HG03354 (cell line): ENCODE measurements at regions not wholly inside any gene's neighbourhood (a gene's known extent, or its start where the extent isn't known, plus 50 kb on each side); places are given as distances from the start of the nearest gene placed in this dataset.

Source experiments
- ATAC-seq: cut with Tn5 transposase; IDR thresholded peaks from one replicate; pipeline ENCODE4 v1.9.1; 2021; ENCODE audit warnings: mild to moderate bottlenecking; ENCODE audit not compliant: unreplicated experiment, poor library complexity, severe bottlenecking

DNA sequence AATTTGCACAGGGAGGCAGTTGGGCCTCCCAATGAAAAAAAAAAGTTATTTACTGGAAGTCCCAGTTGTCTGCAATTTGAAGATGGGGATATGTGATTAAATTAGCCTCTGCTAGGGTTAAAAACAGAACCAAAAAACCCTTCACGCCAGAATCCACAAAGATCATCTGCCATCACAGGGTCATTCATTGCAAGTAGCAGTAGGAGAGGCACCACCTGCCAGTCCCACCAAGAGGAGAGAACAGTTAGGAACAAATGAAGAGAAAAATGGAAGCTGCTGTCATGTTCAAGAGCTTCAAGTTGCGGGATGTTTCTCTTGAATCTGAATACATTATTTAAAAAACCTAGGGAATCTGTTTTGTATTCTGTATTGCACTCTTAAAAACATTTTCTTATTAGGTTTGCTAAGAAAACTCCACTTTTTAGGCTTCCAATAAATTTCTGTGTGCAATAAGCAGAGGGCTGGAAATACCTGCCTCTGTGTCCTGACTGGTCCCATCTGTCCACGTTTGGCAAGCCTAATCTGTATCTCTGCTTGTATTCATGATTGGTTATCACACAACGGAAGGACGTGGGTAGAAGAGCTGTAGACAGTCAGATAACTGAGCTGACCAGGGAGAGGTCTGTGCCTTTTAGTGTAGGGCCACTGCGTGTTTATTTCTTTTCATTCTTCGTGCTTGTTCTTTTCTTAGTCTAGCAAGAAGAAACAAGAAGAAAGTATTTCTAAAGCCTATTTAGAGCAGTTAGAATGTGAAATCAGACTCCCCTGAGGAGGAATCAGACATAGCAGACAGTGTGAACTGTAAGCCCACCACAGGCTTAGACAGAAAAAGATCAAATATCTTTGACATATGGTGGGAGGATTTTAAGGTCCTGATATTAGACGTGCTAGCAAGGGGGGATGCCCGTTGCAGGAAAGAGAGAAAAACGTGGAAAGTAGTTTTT, 630.6 kb upstream of the SEMA6A start:
- ATAC-seq: no peak

DNA sequence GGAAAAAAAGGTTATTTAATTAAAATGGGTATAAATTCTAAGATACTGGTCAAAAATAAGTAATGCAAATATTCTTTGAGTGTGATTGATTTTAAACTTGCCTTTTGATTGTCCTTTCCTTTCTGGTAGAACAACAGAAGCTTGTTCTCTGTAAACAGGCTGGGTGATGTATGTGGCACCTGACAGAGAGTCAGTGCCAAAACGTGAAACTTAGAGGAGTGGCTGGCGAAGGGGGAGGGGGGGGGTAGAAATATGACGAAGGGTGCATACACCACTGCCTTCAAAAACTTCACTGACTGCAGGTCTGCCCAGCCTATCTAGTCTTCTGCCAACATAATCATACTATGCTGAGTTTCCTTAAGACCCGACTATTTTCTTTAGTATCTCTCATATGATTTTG, 629.8 kb upstream of the SEMA6A start:
- ATAC-seq: no peak

GRCh38 chr5:117203584-117203983, 629.0 kb upstream of the SEMA6A start:
- ATAC-seq: no peak

GRCh38 chr5:117201001-117201400, 626.4 kb upstream of the SEMA6A start:
- no peak for ATAC-seq

- no peak for ATAC-seq
Observed at GRCh38 chr5:117195076-117195475, 620.5 kb upstream of the SEMA6A start.

DNA sequence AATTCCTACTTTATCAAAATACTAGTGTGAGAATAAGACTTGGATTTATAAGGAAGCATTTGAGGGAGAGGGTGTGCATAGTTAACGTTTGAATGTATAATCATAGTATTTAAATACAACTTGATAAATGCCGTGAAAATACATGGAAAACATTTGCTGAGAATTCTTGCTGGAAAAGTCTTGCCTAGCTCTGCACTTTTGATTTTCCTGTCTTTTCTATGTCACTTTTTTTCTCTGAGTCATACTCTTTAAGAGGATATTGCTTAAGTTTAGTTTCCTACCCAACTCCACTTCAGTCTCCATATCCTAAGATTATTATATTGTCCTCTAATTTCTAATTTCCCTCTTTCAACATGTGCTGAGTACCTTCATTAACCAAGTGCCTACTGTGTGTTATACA, 616.6 kb upstream of the SEMA6A start:
- no peak for ATAC-seq

DNA sequence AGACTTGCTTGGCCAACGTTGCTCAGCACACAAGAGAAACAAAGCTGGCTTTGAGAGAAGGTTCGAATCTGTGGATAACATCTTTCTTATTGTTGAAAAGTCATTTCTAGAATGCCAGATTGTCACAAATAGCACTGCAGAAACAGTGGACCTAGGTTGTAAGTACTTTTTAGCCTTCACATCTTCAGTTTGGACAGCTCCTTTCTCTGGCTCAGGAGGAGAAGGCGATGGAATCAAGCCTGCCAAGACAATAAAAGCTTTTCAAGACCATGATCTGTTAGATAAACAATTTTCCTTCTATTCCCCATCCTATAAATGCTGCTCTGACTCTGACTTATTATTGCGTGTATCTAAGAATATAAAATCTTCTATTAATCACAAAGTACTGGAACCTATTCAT, 615.2 kb upstream of the SEMA6A start:
- ATAC-seq: no peak

DNA sequence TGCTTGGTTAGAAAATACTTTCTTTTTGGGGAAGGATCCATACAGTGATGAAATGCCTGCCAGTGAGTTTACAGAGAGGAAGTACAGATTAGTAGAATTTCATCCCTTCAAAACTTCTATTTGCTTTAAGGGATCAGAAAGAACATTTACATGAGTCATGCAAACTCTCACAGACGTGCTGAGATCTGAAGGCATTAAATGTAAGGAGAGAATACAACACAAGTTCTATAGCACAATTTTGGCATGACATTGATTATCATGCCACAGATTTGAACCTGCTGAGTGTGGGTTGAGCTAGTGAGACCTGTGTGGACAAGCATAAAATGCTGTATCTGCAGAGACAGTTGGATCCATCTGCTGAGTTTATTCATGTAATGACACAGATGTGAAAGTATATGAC, 613.6 kb upstream of the SEMA6A start:
- ATAC-seq: no peak

- ATAC-seq: no peak
Observed at GRCh38 chr5:117186751-117187150, 612.1 kb upstream of the SEMA6A start.

GRCh38 chr5:117183326-117183725, 608.7 kb upstream of the SEMA6A start:
- no peak for ATAC-seq

DNA sequence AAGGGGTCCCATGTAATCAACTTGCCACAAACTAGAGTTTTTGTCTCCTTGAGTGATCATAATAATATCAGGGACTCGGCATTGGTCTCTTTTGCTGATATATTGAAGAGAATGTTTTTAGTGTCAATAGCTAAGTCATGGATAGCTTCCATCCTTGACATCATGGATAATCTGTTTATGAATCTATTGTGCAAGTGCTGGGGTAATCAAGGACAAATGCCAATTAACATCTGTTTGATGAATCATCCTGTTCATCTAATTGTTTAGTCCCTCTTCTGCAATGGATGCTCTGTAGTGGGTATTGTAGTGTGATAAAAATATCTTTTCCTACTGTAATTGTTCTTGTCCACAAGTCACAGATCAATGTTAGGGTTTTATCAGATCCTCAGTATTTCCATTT, 607.5 kb upstream of the SEMA6A start:
- no peak for ATAC-seq

DNA sequence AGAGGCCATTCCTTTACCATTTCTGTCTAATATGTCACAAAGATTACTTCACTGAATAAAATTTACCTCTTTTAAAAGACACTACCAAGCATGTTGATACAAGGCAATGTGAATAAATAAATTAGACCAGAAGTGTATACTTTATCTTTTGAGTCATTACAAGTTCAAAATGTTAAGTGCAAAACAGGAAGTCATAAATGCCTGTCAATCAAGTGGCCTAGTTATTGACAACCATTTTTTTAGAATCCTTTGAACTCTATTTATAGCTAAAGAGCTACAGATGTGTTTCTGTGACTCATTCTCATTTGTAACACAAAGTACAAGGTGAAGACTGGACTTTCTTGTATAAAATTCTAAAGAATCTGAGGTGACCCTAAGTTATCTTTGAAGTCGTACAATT, 602.7 kb upstream of the SEMA6A start:
- ATAC-seq: no peak

DNA sequence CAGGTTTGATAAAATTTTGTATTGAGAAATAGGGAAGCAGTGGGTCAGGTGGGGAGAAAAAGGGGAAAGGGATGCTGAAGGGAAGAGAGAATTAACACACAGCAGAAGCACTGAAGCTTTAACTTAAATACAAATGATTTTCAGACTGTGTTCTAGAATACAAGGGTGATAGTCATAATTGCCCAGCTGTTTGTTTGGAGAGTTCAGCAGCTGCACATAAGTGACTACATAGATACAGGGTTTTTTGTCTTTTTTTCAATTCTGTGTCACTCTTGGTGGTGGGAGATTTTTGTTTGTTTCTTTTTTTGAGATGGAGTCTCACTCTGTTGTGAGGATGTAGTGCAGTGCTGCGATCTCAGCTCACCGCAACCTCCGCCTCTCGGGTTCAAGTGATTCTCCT, 590.4 kb upstream of the SEMA6A start:
- no peak for ATAC-seq

GRCh38 chr5:117161718-117162335, 587.2 kb upstream of the SEMA6A start:
- ATAC-seq: no peak

GRCh38 chr5:117160391-117160790, 585.8 kb upstream of the SEMA6A start:
- no peak for ATAC-seq

DNA sequence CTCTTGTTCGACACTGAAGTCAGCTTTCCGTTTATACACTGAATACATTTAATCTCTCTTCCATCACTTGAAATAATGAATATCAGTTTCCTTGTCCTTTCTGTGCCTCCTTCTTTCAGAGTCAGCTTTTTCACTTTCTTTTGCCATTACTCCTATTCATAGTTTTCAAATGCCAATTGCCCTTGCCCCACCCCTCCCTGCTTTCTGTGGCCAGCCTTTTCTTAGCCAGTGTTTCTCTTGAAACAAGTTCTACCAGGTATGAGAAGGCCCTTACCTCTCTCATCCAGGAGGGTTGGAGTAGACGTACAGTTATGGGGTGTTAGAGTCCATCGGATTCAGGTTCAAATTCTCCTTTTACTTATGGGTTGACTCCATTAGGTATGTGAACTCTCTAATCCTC, 574.7 kb upstream of the SEMA6A start:
- ATAC-seq: no peak

DNA sequence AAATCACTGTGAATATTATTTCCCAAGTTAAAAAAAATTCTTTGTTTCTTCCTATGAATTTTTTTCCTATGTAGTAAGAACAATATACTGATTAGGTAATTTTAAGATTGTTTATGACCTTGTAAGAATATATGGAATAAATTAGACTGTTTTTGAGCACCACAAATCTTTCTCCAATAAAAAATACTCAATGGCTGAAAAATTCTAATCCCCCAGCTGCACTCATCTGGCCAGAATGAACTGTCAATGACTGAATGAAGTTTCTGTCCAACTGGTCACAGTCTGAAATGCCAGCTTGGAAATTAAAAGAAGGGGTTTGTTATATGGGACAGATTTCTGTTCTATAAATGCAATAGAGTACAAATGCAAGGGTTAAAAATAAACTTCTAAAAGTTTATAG, 569.5 kb upstream of the SEMA6A start:
- no peak for ATAC-seq

DNA sequence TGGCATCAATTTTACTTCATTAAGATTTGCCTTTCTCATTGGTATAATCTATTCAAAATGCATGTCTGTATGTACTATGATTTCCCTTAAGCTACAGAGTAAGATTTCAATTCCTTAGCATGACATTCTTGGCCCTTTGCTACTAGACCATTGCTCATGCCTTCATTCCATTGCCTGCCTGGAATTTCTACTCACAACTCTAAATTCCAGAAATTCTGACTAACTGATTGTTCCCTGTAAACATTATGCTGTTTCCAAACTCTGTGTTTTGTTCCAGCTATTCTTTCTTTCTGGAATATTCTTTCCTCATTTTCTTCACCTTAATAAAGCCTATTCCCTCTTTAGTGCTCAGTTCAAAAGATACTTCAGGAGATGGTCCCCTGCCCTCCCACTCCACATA, 568.8 kb upstream of the SEMA6A start:
- ATAC-seq: no peak

DNA sequence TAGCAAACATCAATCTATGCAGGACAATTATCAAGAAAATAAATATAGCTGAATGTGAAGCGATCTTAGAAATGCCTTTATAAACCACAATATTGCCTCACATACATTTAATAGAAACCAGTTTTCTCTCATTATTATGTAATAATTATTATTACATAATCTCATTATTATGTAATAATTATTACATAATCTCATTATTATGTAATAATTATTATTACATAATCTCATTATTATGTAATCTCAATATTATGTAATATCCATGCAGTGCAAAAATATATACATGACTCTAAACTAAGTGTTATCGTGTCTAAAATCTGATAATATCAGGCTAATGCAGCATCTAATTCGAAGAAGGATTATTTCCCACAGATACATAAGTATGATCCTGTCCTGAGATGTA, 563.9 kb upstream of the SEMA6A start:
- no peak for ATAC-seq

- no peak for ATAC-seq
Observed at GRCh38 chr5:117135851-117136250, 561.2 kb upstream of the SEMA6A start.

GRCh38 chr5:117133198-117133597, 558.6 kb upstream of the SEMA6A start:
- ATAC-seq: no peak
